WTC11 (cell line): ENCODE measurements at regions not wholly inside any gene's neighbourhood (a gene's known extent, or its start where the extent isn't known, plus 50 kb on each side); places are given as distances from the start of the nearest gene placed in this dataset.

Experiments
- ATAC-seq: fragments of 200-7000 bp; cut with Tn5 transposase; 2 replicates; pipeline ENCODE4 v1.10.0; 2021; ENCODE audit warnings: mild to moderate bottlenecking, moderate library complexity
- CTCF ChIA-PET: fragments of 300-600 bp; sonication (Branson Sonifier 250); formaldehyde crosslinking; loops from one replicate; lab custom pipeline; 2021; ENCODE audit warnings: antibody characterized with exemption; lab: Charles Lee
- POLR2A ChIA-PET: fragments of 350-600 bp; sonication (Branson Sonifier 250); formaldehyde crosslinking; loops from one replicate; lab custom pipeline; 2021; ENCODE audit warnings: antibody characterized with exemption; lab: Charles Lee
- DNase-seq: peaks from one replicate; pipeline ENCODE4 v3.0.0; 2021; ENCODE audit warnings: low spot score
- H3K27ac Mint-ChIP-seq: 2 replicates; pipeline ENCODE4 v1.8.0; 2021; ENCODE audit warnings: mixed read lengths
- H3K27me3 Mint-ChIP-seq: 2 replicates; pipeline ENCODE4 v1.8.0; 2021; ENCODE audit warnings: low read depth, mild to moderate bottlenecking, moderate library complexity, mixed read lengths
- H3K36me3 Mint-ChIP-seq: 2 replicates; pipeline ENCODE4 v1.8.0; 2021; ENCODE audit warnings: mixed read lengths
- H3K4me1 Mint-ChIP-seq: 2 replicates; pipeline ENCODE4 v1.8.0; 2022; ENCODE audit warnings: mixed read lengths
- H3K4me3 Mint-ChIP-seq: 2 replicates; pipeline ENCODE4 v1.8.0; 2021; ENCODE audit warnings: mild to moderate bottlenecking, moderate library complexity, mixed read lengths
- H3K9me3 Mint-ChIP-seq: 2 replicates; pipeline ENCODE4 v1.8.0; 2021; ENCODE audit warnings: mixed read lengths
- CREB1 ChIP-seq: sonication (generic); formaldehyde crosslinking; IDR thresholded peaks from 2 replicates; pipeline ENCODE4 v1.8.0; 2023; ENCODE audit warnings: mild to moderate bottlenecking, missing genetic modification reagents
- ELF4 ChIP-seq: sonication (generic); formaldehyde crosslinking; IDR thresholded peaks from 2 replicates; pipeline ENCODE4 v1.8.1; 2022; ENCODE audit warnings: low read depth, mild to moderate bottlenecking, moderate library complexity, missing genetic modification reagents
- ERG ChIP-seq: fragments of 250-450 bp; sonication (Bioruptor Pico); IDR thresholded peaks from 2 replicates; pipeline ENCODE4 v1.8.0; 2021; ENCODE audit warnings: mild to moderate bottlenecking
- FOXJ3 ChIP-seq: sonication (generic); formaldehyde crosslinking; IDR thresholded peaks from 2 replicates; pipeline ENCODE4 v1.9.0; 2021; ENCODE audit warnings: missing genetic modification reagents, mild to moderate bottlenecking, borderline replicate concordance
- HMGXB4 ChIP-seq: sonication (generic); formaldehyde crosslinking; IDR thresholded peaks from 2 replicates; pipeline ENCODE4 v1.8.1; 2023; ENCODE audit warnings: mild to moderate bottlenecking, moderate library complexity, missing genetic modification reagents
- MAX ChIP-seq: sonication (generic); formaldehyde crosslinking; IDR thresholded peaks from 2 replicates; pipeline ENCODE4 v1.8.0; 2022; ENCODE audit warnings: mild to moderate bottlenecking, missing genetic modification reagents
- NFATC4 ChIP-seq: fragments of 250-450 bp; sonication (Bioruptor Pico); IDR thresholded peaks from 2 replicates; pipeline ENCODE4 v1.9.0; 2021; ENCODE audit warnings: mild to moderate bottlenecking
- NFYB ChIP-seq: sonication (generic); formaldehyde crosslinking; conservative IDR thresholded peaks from 2 replicates; pipeline ENCODE4 v1.8.0; 2022; ENCODE audit warnings: low read depth, missing genetic modification reagents
- OVOL2 ChIP-seq: fragments of 250-450 bp; sonication (Bioruptor Pico); IDR thresholded peaks from 2 replicates; pipeline ENCODE4 v1.9.0; 2021; ENCODE audit warnings: mild to moderate bottlenecking, borderline replicate concordance
- ZNF281 ChIP-seq: sonication (generic); formaldehyde crosslinking; IDR thresholded peaks from 2 replicates; pipeline ENCODE4 v1.8.0; 2023; ENCODE audit warnings: mild to moderate bottlenecking, missing genetic modification reagents
- ZNF423 ChIP-seq: fragments of 250-450 bp; sonication (Bioruptor Pico); IDR thresholded peaks from 2 replicates; pipeline ENCODE4 v2.1.2; 2022; ENCODE audit warnings: mild to moderate bottlenecking, moderate library complexity
- ZNF512 ChIP-seq: sonication (generic); formaldehyde crosslinking; IDR thresholded peaks from 2 replicates; pipeline ENCODE4 v1.8.1; 2022; ENCODE audit warnings: missing genetic modification reagents, borderline replicate concordance
- ZNF671 ChIP-seq: fragments of 250-450 bp; sonication (Bioruptor Pico); IDR thresholded peaks from 2 replicates; pipeline ENCODE4 v1.8.0; 2021; ENCODE audit warnings: mild to moderate bottlenecking
- TF ChIP-seq, protein P1 (sequence below): sonication (generic); formaldehyde crosslinking; IDR thresholded peaks from 2 replicates; pipeline ENCODE4 v1.8.1; 2023; ENCODE audit warnings: mild to moderate bottlenecking, missing genetic modification reagents, moderate library complexity
- TF ChIP-seq, protein P2 (sequence below): sonication (generic); formaldehyde crosslinking; IDR thresholded peaks from 2 replicates; pipeline ENCODE4 v1.8.1; 2022; ENCODE audit warnings: low read depth, missing genetic modification reagents, borderline replicate concordance
- TF ChIP-seq, protein P3 (sequence below): sonication (generic); formaldehyde crosslinking; IDR thresholded peaks from 2 replicates; pipeline ENCODE4 v1.8.1; 2022; ENCODE audit warnings: mild to moderate bottlenecking, moderate library complexity, missing genetic modification reagents
- TF ChIP-seq, protein P4 (sequence below): sonication (generic); formaldehyde crosslinking; IDR thresholded peaks from 2 replicates; pipeline ENCODE4 v1.8.1; 2023; ENCODE audit warnings: mild to moderate bottlenecking, missing genetic modification reagents, borderline replicate concordance

DNA sequence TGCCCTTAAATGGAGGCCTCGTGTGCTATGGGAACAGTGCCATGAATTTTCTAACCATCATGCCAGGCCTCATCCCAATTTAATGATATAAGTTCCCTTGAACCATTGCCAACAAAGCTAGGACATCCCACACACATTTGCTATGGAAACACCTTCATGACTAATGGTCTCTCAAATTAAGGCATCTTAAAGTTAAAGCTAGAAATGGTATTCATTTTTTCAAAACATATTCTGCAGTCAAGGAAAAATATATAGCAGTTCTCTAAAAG lies 117.3 kb downstream of the BTG1 start:
- POLR2A ChIA-PET = no interaction called here
- ATAC-seq = no peak
- H3K9me3 Mint-ChIP-seq = no peaks in the 10 kb centered on the region

GRCh38 chr12:92027701-92028440 lies 117.8 kb downstream of the BTG1 start:
- no peak for TF ChIP-seq ERG
- CTCF ChIA-PET = no interaction called here
- peaks cover 27% of the 10 kb centered on the region for H3K4me1 Mint-ChIP-seq
- no peak overlapping the region; the same call in 1 of the 2 replicates for H3K27ac Mint-ChIP-seq
- H3K36me3 Mint-ChIP-seq = no peaks in the 10 kb centered on the region
- DNase-seq = no peak
- no peak for ATAC-seq
- no peak overlapping the region for H3K4me3 Mint-ChIP-seq
- no peaks in the 10 kb centered on the region for H3K9me3 Mint-ChIP-seq
- POLR2A ChIA-PET = no interaction called here
- H3K27me3 Mint-ChIP-seq = no peaks in the 10 kb centered on the region; the same call in 1 of the 2 replicates

More for the DNA sequence above, 117.3 kb downstream of the BTG1 start:
- Mint-ChIP-seq H3K36me3 (no peaks in the 10 kb centered on the region), H3K27ac (no peak overlapping the region; the same call in 1 of the 2 replicates), H3K4me1 (peaks cover 27% of the 10 kb centered on the region), H3K4me3 (no peak overlapping the region), H3K27me3 (no peaks in the 10 kb centered on the region; the same call in 1 of the 2 replicates)
- CTCF ChIA-PET = no interaction called here
- no peak for DNase-seq
- no peak for TF ChIP-seq CREB1 (CRISPR knock-in tag)
- no peak for TF ChIP-seq OVOL2
- TF ChIP-seq, protein P1, sequence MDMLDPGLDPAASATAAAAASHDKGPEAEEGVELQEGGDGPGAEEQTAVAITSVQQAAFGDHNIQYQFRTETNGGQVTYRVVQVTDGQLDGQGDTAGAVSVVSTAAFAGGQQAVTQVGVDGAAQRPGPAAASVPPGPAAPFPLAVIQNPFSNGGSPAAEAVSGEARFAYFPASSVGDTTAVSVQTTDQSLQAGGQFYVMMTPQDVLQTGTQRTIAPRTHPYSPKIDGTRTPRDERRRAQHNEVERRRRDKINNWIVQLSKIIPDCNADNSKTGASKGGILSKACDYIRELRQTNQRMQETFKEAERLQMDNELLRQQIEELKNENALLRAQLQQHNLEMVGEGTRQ (CRISPR knock-in tag) = no peak
- TF ChIP-seq NFATC4 (CRISPR knock-in tag) = no peak
- no peak for TF ChIP-seq ZNF281
- TF ChIP-seq MAX (CRISPR knock-in tag) = no peak
- TF ChIP-seq, protein P2, sequence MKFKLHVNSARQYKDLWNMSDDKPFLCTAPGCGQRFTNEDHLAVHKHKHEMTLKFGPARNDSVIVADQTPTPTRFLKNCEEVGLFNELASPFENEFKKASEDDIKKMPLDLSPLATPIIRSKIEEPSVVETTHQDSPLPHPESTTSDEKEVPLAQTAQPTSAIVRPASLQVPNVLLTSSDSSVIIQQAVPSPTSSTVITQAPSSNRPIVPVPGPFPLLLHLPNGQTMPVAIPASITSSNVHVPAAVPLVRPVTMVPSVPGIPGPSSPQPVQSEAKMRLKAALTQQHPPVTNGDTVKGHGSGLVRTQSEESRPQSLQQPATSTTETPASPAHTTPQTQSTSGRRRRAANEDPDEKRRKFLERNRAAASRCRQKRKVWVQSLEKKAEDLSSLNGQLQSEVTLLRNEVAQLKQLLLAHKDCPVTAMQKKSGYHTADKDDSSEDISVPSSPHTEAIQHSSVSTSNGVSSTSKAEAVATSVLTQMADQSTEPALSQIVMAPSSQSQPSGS (CRISPR knock-in tag) = no peak
- TF ChIP-seq FOXJ3 = no peak
- TF ChIP-seq ZNF671 (CRISPR knock-in tag) = no peak
- no peak for TF ChIP-seq HMGXB4 (CRISPR knock-in tag)
- no peak for TF ChIP-seq ELF4
- TF ChIP-seq ZNF423 (CRISPR knock-in tag) = no peak

DNA sequence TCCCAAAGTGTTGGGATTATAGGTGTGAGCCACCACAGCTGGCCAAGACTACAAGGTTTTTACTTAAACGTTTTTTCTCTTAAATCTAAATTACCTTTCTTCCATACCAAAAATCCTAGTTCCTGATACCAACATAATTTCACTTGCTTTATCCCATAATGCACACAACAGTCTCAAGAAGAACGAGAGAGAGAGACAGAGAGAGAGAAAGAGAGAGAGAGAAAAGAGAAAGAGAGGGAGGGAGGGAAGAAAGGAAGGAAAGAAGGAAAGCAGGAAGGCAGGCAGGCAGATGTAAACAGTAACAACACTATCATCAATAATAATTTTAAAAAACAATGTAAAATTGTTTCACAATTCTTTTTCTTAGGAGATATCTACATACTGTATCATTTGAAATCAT lies 118.4 kb downstream of the BTG1 start:
- ChIA-PET POLR2A (no interaction called here), CTCF (no interaction called here)
- DNase-seq = no peak
- Mint-ChIP-seq H3K27ac (no peak overlapping the region), H3K4me1 (peaks cover 30% of the 10 kb centered on the region), H3K4me3 (no peak overlapping the region), H3K27me3 (no peaks in the 10 kb centered on the region; the same call in 1 of the 2 replicates), H3K9me3 (no peaks in the 10 kb centered on the region), H3K36me3 (no peaks in the 10 kb centered on the region)
- no peak for ATAC-seq
- TF ChIP-seq, protein P3, sequence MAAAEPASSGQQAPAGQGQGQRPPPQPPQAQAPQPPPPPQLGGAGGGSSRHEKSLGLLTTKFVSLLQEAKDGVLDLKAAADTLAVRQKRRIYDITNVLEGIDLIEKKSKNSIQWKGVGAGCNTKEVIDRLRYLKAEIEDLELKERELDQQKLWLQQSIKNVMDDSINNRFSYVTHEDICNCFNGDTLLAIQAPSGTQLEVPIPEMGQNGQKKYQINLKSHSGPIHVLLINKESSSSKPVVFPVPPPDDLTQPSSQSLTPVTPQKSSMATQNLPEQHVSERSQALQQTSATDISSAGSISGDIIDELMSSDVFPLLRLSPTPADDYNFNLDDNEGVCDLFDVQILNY = no peak
- TF ChIP-seq NFYB (CRISPR knock-in tag) (no peak), ELF4 (no peak), ZNF512 (CRISPR knock-in tag) (no peak)
- TF ChIP-seq, protein P4, sequence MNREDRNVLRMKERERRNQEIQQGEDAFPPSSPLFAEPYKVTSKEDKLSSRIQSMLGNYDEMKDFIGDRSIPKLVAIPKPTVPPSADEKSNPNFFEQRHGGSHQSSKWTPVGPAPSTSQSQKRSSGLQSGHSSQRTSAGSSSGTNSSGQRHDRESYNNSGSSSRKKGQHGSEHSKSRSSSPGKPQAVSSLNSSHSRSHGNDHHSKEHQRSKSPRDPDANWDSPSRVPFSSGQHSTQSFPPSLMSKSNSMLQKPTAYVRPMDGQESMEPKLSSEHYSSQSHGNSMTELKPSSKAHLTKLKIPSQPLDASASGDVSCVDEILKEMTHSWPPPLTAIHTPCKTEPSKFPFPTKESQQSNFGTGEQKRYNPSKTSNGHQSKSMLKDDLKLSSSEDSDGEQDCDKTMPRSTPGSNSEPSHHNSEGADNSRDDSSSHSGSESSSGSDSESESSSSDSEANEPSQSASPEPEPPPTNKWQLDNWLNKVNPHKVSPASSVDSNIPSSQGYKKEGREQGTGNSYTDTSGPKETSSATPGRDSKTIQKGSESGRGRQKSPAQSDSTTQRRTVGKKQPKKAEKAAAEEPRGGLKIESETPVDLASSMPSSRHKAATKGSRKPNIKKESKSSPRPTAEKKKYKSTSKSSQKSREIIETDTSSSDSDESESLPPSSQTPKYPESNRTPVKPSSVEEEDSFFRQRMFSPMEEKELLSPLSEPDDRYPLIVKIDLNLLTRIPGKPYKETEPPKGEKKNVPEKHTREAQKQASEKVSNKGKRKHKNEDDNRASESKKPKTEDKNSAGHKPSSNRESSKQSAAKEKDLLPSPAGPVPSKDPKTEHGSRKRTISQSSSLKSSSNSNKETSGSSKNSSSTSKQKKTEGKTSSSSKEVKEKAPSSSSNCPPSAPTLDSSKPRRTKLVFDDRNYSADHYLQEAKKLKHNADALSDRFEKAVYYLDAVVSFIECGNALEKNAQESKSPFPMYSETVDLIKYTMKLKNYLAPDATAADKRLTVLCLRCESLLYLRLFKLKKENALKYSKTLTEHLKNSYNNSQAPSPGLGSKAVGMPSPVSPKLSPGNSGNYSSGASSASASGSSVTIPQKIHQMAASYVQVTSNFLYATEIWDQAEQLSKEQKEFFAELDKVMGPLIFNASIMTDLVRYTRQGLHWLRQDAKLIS (CRISPR knock-in tag) = no peak
